C4-2B (cell line): ENCODE measurements at regions not wholly inside any gene's neighbourhood (a gene's known extent, or its start where the extent isn't known, plus 50 kb on each side); places are given as distances from the start of the nearest gene placed in this dataset.

Experiments used
- ZFX ChIP-seq: fragments of 450-650 bp; IDR thresholded peaks from 2 replicates; pipeline ENCODE4 v1.6.1; 2017
- TF ChIP-seq, protein P1 (sequence below): fragments of 450-650 bp; conservative IDR thresholded peaks from 2 replicates; pipeline ENCODE4 v1.5.1; 2017; ENCODE audit warnings: mild to moderate bottlenecking

DNA sequence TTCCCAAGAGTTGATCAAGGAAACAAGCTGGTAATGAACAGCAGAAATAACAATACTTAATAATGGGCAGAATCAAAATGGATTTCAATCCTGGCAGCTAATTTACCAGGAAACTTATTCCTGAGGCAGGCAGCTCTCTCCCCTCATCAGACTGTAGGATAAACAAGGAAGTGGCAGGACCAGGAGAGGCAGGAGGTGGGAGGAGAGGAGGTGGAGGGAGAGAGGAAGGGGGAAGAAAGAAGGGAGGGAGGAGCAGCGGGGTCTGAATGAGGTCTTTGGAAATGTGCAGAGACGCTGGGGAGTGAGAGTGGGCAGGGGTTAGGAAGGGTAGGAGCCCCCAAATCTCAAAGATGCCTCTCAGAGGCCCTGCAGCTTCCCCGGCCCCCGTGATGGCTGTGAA is 231.5 kb downstream of the BCOR start:
- TF ChIP-seq, protein P1, sequence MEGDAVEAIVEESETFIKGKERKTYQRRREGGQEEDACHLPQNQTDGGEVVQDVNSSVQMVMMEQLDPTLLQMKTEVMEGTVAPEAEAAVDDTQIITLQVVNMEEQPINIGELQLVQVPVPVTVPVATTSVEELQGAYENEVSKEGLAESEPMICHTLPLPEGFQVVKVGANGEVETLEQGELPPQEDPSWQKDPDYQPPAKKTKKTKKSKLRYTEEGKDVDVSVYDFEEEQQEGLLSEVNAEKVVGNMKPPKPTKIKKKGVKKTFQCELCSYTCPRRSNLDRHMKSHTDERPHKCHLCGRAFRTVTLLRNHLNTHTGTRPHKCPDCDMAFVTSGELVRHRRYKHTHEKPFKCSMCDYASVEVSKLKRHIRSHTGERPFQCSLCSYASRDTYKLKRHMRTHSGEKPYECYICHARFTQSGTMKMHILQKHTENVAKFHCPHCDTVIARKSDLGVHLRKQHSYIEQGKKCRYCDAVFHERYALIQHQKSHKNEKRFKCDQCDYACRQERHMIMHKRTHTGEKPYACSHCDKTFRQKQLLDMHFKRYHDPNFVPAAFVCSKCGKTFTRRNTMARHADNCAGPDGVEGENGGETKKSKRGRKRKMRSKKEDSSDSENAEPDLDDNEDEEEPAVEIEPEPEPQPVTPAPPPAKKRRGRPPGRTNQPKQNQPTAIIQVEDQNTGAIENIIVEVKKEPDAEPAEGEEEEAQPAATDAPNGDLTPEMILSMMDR: no peak
- no peak for TF ChIP-seq ZFX
